GM18507 (cell line): ENCODE measurements at regions not wholly inside any gene's neighbourhood (a gene's known extent, or its start where the extent isn't known, plus 50 kb on each side); places are given as distances from the start of the nearest gene placed in this dataset.

Experiments
- DNase-seq: peaks from one replicate; pipeline ENCODE4 v3.0.0; 2011; ENCODE audit warnings: low read depth; ENCODE audit not compliant: insufficient read length; ENCODE audit errors: extremely low spot score
- FAIRE-seq: peaks from 2 replicates; lab custom pipeline; 2011; peaks lifted over from hg19 to GRCh38; lab: Jason Lieb, UNC

- no peak for FAIRE-seq
- no peak for DNase-seq
Measured at GRCh38 chr20:50394569-50394968, 115.6 kb upstream of the PTPN1 start.

GRCh38 chr20:50395251-50395729, 114.9 kb upstream of the PTPN1 start:
- DNase-seq (no peak), FAIRE-seq (no peak)

GRCh38 chr20:50395914-50396488, 114.2 kb upstream of the PTPN1 start:
- DNase-seq (no peak), FAIRE-seq (no peak)

GRCh38 chr20:50396623-50397022, 113.6 kb upstream of the PTPN1 start:
- FAIRE-seq = no peak
- DNase-seq = no peak

GRCh38 chr20:50397058-50397457, 113.1 kb upstream of the PTPN1 start:
- DNase-seq (no peak), FAIRE-seq (no peak)

GRCh38 chr20:50398064-50398463, 112.1 kb upstream of the PTPN1 start:
- DNase-seq = no peak
- FAIRE-seq = no peak

GRCh38 chr20:50398471-50398820, 111.7 kb upstream of the PTPN1 start:
- no peak for DNase-seq
- FAIRE-seq = no peak

GRCh38 chr20:50398821-50399554, 111.2 kb upstream of the PTPN1 start:
- FAIRE-seq (no peak), DNase-seq (no peak)

- FAIRE-seq (no peak), DNase-seq (no peak)
Measured at GRCh38 chr20:50399555-50399916, 110.6 kb upstream of the PTPN1 start.

GRCh38 chr20:50399917-50400704, 110.1 kb upstream of the PTPN1 start:
- FAIRE-seq (no peak), DNase-seq (no peak)

GRCh38 chr20:50400705-50401586, 109.2 kb upstream of the PTPN1 start:
- FAIRE-seq (no peak), DNase-seq (no peak)

- DNase-seq = no peak
- FAIRE-seq = no peak
Measured at GRCh38 chr20:50401587-50402418, 108.4 kb upstream of the PTPN1 start.

- DNase-seq (no peak), FAIRE-seq (no peak)
Measured at GRCh38 chr20:50403565-50404418, 106.4 kb upstream of the PTPN1 start.

GRCh38 chr20:50404419-50405234, 105.6 kb upstream of the PTPN1 start:
- DNase-seq (no peak), FAIRE-seq (no peak)

- no peak for FAIRE-seq
- DNase-seq = no peak
Measured at GRCh38 chr20:50405235-50405914, 104.8 kb upstream of the PTPN1 start.

GRCh38 chr20:50405915-50406609, 104.1 kb upstream of the PTPN1 start:
- DNase-seq (no peak), FAIRE-seq (no peak)
